Transverse colon (tissue), 4 donors: ENCODE measurements at regions not wholly inside any gene's neighbourhood (a gene's known extent, or its start where the extent isn't known, plus 50 kb on each side); places are given as distances from the start of the nearest gene placed in this dataset.

ENCODE experiments used
- DNase-seq: peaks from one replicate; pipeline ENCODE4 v3.0.0-alpha.2; 2019
- H3K27ac ChIP-seq, 4 donors: fragments of 200-600 bp; sonication (generic); 2 replicates each; pipeline ENCODE4 v1.5.1; 2016 to 2018; ENCODE audit warnings: inconsistent platforms in 4 of 4
- H3K27me3 ChIP-seq: fragments of 200-600 bp; sonication (generic); 2 replicates; pipeline ENCODE4 v1.5.1; 2017; ENCODE audit warnings: inconsistent platforms
- H3K36me3 ChIP-seq, 4 donors: fragments of 200-600 bp; sonication (generic); 2 replicates each; pipeline ENCODE4 v1.5.1; 2017 to 2019; ENCODE audit warnings: inconsistent platforms in 4 of 4
- H3K4me1 ChIP-seq, 4 donors: fragments of 200-600 bp; sonication (generic); 2 replicates each; pipeline ENCODE4 v1.5.1; 2017 to 2020; ENCODE audit warnings: inconsistent platforms in 4 of 4
- H3K4me3 ChIP-seq, 4 donors: fragments of 200-600 bp; sonication (generic); 1 replicate in 1 of 4; 2 replicates in 3 of 4; pipeline versions ENCODE4 v1.5.1 to v1.6.1; 2017 to 2019; ENCODE audit warnings: inconsistent platforms in 4 of 4
- H3K9me3 ChIP-seq, 2 donors: fragments of 200-600 bp; sonication (generic); 2 replicates each; pipeline ENCODE4 v1.5.1; 2017 to 2019; ENCODE audit warnings: inconsistent platforms in 2 of 2
- CTCF ChIP-seq, 5 experiments: fragments of 200-600 bp in 3 of 5; fragments of 450-650 bp in 2 of 5; sonication (generic) in 3 of 5; IDR thresholded peaks; 1 replicate in 2 of 5; 2 replicates in 3 of 5; pipeline ENCODE4 v1.5.1; 2016 to 2017; ENCODE audit warnings: antibody characterized with exemption in 5 of 5, inconsistent platforms in 3 of 5, mild to moderate bottlenecking in 2 of 5, moderate library complexity in 1 of 5
- EP300 ChIP-seq: sonication (generic); formaldehyde crosslinking; IDR thresholded peaks from one replicate; pipeline ENCODE4 v1.6.1; 2017; ENCODE audit warnings: antibody characterized with exemption, low read depth
- POLR2A ChIP-seq: fragments of 450-650 bp; IDR thresholded peaks from one replicate; pipeline ENCODE4 v1.6.1; 2016; ENCODE audit warnings: antibody characterized with exemption, mild to moderate bottlenecking, moderate library complexity
- POLR2AphosphoS5 ChIP-seq, 3 donors: sonication (generic); formaldehyde crosslinking; IDR thresholded peaks; one replicate each; pipeline ENCODE4 v1.6.1; 2016; ENCODE audit warnings: antibody characterized with exemption in 3 of 3
- WGBS, 2 donors: methylation state at CpG; one replicate each; pipeline ENCODE4 v1.1.5; 2018; ENCODE audit warnings: low coverage in 1 of 2; 5-methylcytosine and 5-hydroxymethylcytosine counted together
- in situ Hi-C, 4 donors: fragments of 200-750 bp; cut with MboI; loops; one replicate each; pipeline versions ENCODE4 v1.15.0 to v1.15.1; 2017; ENCODE audit warnings: low sequenced_read_pairs in 3 of 4, low pct_ligation_motif_present in 1 of 4, low pct_unique_long_range_greater_than_20kb in 1 of 4
- intact Hi-C: fragments of 100-400 bp; cut with DNase I; formaldehyde crosslinking; loops from one replicate; pipeline ENCODE4 v1.15.1; 2023; ENCODE audit warnings: low total_unique reads

DNA sequence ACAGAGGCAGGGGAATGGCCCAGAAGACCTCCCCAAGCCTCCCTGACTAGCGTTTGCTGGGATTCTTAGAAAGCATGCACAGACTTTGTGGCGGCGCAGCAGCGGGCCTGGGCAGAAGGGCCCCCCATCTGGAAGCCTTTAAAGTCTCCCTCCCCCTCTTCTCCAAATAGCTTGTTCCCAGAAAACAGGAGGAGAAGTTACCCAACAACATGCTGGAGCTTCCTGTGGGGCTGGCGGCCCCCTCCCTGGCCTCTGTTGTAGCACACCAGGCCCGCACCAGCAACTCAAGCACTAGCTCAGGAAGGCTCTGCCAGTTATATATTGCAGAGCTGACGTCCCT is 334.8 kb downstream of the DYSF start:
- DNase-seq = no peak
- H3K27me3 ChIP-seq = no peaks in the 10 kb centered on the region
- H3K4me1 ChIP-seq = peaks cover 0 to 15% (median 9%) of the 10 kb centered on the region in 4 donors
- 80% methylated on average over 7 of the region's 7 CpGs; no CpG with 5 or more reads in 1 of the 2 donors for WGBS, 2 donors
- no peak overlapping the region for H3K4me3 ChIP-seq
- intact Hi-C loops = no loop called here
- no peak overlapping the region for H3K27ac ChIP-seq
- no peaks in the 10 kb centered on the region for H3K9me3 ChIP-seq
- no peaks in the 10 kb centered on the region for H3K36me3 ChIP-seq
- TF ChIP-seq POLR2A (no peak), POLR2AphosphoS5 (IDR thresholded peaks at IDR 0.05) (no peak), CTCF (IDR thresholded peaks at IDR 0.05) (no peak), EP300 (no peak)
- in situ Hi-C loops = no loop called here

GRCh38 chr2:71787476-71788185 is 334.3 kb downstream of the DYSF start:
- H3K9me3 ChIP-seq = no peaks in the 10 kb centered on the region
- peaks cover 0 to 15% (median 9%) of the 10 kb centered on the region in 4 donors for H3K4me1 ChIP-seq
- TF ChIP-seq CTCF (IDR thresholded peaks at IDR 0.05) (no peak), POLR2A (no peak), POLR2AphosphoS5 (IDR thresholded peaks at IDR 0.05) (no peak), EP300 (no peak)
- in situ Hi-C loops = no loop called here
- H3K27me3 ChIP-seq = no peaks in the 10 kb centered on the region
- no peak for DNase-seq
- WGBS, 2 donors = 80 to 86% methylated on average over 1 to 3 of the region's 3 CpGs
- H3K36me3 ChIP-seq = no peaks in the 10 kb centered on the region
- H3K4me3 ChIP-seq = no peak overlapping the region
- intact Hi-C loops = no loop called here
- no peak overlapping the region for H3K27ac ChIP-seq

DNA sequence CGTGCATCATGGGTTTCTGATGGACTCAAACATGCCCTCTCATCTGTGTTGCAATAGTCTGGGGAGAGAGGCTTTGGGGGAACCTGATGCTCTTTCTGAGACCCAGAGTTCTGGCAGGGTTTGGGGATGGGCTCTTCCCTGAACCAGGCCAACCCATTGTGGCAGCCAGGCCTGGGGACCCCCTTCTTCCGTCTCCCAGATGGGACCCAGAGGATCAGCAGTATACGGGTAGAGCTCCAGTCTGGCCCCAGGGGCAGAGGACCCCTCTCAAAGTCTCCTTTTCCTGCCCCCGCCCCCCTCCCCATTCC is 333.7 kb downstream of the DYSF start:
- in situ Hi-C loops = no loop called here

More for the DNA sequence above, 333.7 kb downstream of the DYSF start:
- no peaks in the 10 kb centered on the region for H3K36me3 ChIP-seq
- peaks cover 0 to 15% (median 9%) of the 10 kb centered on the region in 4 donors for H3K4me1 ChIP-seq
- no peaks in the 10 kb centered on the region for H3K27me3 ChIP-seq
- DNase-seq = no peak
- TF ChIP-seq EP300 (no peak), POLR2AphosphoS5 (IDR thresholded peaks at IDR 0.05) (no peak), CTCF (IDR thresholded peaks at IDR 0.05) (no peak), POLR2A (no peak)
- 89% methylated on average over 4 of the region's 4 CpGs; no CpG with 5 or more reads in 1 of the 2 donors for WGBS, 2 donors
- no peaks in the 10 kb centered on the region for H3K9me3 ChIP-seq
- no peak overlapping the region for H3K27ac ChIP-seq
- no peak overlapping the region for H3K4me3 ChIP-seq
- intact Hi-C loops = no loop called here
